Right hindlimb (tissue), 1 donor: ENCODE measurements at regions not wholly inside any gene's neighbourhood (a gene's known extent, or its start where the extent isn't known, plus 50 kb on each side); places are given as distances from the start of the nearest gene placed in this dataset.
"Not testable (repeated sequence)": the region's sequence is repeated elsewhere in the genome, so short reads cannot be mapped to it uniquely, and the experiment has no call there.

ENCODE experiments used
- DNase-seq: peaks from one replicate; pipeline ENCODE4 v3.0.0-alpha.2; 2018

DNA sequence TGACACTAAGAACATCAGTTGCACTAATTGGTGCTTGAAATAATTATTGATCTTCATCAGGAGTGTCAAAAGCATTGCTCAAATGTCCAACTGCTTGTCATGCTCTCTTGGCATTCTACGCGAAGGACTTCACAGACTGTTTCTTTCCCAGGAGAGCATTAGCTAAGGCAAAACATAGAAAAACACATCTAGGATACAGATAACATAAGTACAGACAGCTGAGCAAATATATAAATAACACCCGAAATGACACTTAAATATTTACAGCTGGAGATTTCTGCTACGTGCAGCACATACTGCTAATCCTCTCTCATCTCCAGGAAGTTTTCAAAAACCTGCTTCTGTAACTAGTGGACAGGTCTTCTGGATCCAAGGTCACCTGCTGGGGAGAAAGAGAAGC lies 120.0 kb upstream of the PRMT8 start:
- no peak for DNase-seq

DNA sequence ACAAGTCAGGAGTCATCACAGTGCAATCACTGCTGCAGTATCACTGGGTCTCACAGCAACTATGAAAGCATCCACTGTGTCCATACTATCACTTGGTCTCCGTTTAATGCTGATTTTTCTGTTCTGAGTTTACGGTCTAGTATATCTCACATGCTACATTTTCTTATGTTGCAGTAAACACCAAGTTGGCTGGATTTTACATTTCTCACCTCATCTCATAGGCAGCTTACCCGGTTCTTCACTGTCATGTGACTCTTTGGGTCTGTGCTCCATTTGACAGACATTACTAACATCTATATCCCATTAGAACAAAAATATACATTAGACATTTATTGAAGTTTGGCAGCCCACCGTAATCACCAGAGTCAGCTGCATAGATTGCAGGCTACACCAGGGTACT lies 115.7 kb upstream of the PRMT8 start:
- no peak for DNase-seq

- DNase-seq = no peak
These were observed 114.1 kb upstream of the PRMT8 start for GRCh38 chr12:3376779-3377455.

GRCh38 chr12:3378655-3379054 lies 112.3 kb upstream of the PRMT8 start:
- no peak for DNase-seq

DNA sequence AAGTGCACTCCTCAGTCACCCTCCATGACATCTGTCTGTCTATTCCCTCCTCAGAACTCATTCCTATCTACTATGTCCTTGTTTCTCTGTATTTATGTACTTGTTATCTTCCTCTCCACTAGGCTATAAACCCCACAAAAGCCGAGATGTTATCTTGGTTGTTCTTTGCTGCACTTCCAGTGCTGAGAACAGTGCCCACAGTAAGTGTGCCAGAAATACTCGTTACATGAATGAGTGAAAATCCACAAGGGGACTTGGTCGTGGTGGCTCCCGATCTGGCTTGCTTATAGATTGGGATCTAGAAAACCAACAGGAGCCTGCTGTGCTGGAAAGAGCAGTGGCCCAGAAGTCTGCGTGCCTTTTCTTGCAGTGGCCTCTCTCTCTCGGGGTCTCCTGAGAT lies 111.9 kb upstream of the PRMT8 start:
- DNase-seq = no peak

DNA sequence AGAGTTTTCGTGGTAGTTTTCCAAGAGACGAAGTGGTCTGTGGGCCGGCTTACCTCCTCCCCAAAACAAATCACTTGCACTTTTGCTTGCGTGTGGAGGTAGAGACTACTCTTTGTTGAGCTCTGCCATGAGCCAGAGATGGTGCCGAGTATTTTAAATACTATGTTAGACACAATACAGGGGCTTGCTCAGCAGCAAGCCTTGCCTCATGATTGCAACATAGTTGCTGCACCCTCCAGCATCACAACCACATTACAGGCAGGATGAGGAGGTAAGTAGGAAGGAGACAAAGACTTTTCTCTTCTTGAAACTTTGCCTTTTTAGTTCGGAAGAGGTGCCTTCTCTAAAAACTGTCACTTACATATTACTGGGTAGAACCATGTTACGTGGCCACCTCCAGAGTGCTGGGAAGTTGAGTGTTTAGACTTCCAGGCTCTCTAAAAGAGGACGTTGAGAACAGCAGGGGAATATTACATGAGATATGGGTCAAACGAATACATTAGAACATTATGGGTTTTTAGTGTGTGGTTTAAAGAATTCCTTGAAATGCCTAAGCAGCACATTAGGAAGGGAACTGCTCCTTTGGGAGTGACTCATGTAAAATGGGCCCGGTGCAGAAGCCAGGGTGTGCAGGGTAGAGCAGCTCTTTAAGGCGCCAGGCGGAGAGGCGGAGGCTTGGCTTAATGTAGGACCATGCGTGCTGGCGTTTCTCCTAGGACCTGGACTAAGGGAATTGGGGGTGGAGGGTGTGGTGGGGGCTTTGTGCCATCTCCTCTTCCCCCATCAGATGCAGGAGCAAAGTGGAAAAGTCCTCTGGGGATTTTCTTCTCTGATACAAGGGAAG lies 110.6 kb upstream of the PRMT8 start:
- peak; percentile 76 for DNase-seq

- peak; percentile 92 for DNase-seq
These were observed 109.7 kb upstream of the PRMT8 start for GRCh38 chr12:3381059-3382047.

DNA sequence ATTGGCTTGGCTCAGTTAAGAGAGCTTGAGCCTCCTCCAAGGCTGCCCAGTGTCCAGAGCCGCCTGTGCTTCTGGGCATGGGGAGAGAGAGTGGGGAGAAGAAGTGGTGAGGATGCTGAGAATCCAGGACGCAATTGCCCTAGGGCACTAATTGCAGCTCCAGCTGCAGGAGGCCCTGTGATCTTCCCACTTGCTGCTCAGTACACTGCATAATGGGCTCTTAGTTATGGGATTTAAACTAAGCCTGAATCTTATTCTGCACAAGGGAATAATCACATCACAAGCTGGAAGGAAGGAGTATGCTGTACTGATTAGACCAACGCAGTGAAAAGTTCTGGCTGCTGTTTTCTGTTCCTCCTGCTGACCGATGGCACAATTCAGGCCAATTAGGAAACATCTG lies 101.0 kb upstream of the PRMT8 start:
- no peak for DNase-seq

DNA sequence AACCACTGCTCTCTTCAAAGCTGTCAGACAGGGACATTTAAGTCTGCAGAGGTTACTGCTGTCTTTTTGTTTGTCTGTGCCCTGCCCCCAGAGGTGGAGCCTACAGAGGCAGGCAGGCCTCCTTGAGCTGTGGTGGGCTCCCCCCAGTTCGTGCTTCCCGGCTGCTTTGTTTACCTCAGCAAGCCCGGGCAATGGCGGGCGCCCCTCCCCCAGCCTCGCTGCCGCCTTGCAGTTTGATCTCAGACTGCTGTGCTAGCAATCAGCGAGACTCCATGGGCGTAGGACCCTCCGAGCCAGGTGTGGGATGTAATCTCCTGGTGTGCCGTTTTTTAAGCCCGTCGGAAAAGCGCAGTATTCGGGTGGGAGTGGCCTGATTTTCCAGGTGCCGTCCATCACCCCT lies 93.4 kb upstream of the PRMT8 start:
- DNase-seq = not testable (repeated sequence)

DNA sequence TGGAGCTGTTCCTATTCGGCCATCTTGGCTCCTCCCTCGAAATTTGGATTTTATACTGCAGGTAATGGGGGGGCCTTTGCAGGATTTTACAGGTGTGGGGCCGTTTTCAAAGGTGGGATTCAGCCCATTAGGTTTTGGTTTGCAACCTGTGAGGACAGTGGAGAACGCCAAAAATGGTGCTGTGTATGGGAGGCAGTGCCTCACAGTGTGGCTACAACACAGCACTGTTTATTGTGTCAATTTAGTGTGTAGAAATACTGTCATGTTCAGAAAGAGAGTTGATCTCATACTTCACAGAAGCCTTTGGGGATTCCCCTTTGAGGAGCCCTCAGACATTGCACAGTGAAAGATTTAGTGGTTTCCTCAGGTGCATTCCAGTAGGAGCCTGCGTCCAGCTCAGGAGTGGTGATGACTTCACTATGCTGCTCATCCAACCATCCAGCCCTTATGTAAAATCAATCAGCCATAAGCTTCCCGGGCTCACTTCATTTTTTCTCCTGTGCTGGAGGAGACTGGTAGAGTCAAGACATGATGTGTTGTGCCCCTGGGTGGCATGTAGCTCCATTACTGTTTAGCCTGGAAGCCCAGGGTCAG lies 92.7 kb upstream of the PRMT8 start:
- DNase-seq = no peak

GRCh38 chr12:3405821-3406220 lies 85.2 kb upstream of the PRMT8 start:
- no peak for DNase-seq

GRCh38 chr12:3407723-3408122 lies 83.3 kb upstream of the PRMT8 start:
- DNase-seq = no peak

- no peak for DNase-seq
These were observed 81.3 kb upstream of the PRMT8 start for GRCh38 chr12:3409662-3410061.

GRCh38 chr12:3416159-3416558 lies 74.8 kb upstream of the PRMT8 start:
- DNase-seq = no peak

DNA sequence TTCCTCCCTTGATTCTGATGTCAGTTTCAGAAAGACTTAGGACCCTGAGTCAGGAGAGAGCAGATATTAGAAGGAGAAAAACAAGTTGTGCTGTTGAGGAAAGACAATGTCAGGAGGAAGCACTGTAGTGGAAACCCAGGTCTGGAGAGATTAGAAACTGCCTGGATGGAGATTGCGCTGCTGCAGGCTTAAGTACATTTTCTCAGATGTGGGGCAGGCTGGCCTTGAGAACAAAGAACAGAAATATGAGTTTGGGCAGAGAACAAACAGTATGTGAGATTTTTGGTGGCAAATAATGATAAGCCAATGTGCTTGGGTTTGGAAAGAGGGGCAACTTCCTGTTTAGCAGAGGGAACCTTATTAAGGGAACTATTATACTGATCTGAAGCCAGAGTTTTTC lies 74.3 kb upstream of the PRMT8 start:
- DNase-seq = no peak

- peak; percentile 39 for DNase-seq
These were observed 73.9 kb upstream of the PRMT8 start for GRCh38 chr12:3417113-3417512.

GRCh38 chr12:3417937-3418462 lies 73.0 kb upstream of the PRMT8 start:
- DNase-seq = no peak

- no peak for DNase-seq
These were observed 72.2 kb upstream of the PRMT8 start for GRCh38 chr12:3418609-3419390.

- no peak for DNase-seq
These were observed 71.4 kb upstream of the PRMT8 start for GRCh38 chr12:3419558-3419957.

DNA sequence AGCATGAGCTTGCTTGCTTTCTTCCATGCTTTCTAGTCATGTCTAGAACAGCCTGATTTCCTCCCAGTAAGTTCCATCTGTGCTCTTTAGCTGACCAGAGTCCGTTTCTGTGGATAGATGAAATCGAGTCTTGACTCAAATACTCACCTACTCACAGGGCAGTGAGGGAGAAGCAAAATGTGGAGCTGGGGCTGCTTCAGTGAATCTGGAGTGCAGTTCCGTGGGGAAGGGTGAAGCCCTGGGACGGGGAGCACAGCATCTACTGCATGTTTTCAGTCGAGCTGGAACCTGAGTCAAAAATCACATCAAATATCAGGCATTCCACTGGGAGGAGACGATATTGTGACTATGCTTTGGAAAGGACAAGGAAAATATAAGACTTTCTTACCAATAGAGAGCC lies 70.3 kb upstream of the PRMT8 start:
- DNase-seq = no peak

- no peak for DNase-seq
These were observed 69.6 kb upstream of the PRMT8 start for GRCh38 chr12:3421191-3421978.
